ENCODE measurements at regions not wholly inside any gene's neighbourhood (a gene's known extent, or its start where the extent isn't known, plus 50 kb on each side); places are given as distances from the start of the nearest gene placed in this dataset.

- Histone ChIP-seq H3K9me3 (ENCODE audit: control extremely low read depth in 1 of 3, control insufficient read depth in 2 of 3, insufficient read depth in 1 of 3, low read length in 2 of 3) (no peaks in the 10 kb centered on the region), H3K4me2 (replicated peaks; ENCODE audit: low read depth, low read length, poor library complexity, severe bottlenecking) (no peak overlapping the region), H3K4me1 (ENCODE audit: control insufficient read depth in 2 of 2, insufficient read depth in 2 of 2, low read length in 2 of 2) (no peaks in the 10 kb centered on the region), H4K20me1 (ENCODE audit: control insufficient read depth, insufficient read depth, low read length, poor library complexity, severe bottlenecking) (no peaks in the 10 kb centered on the region), H3K4me3 (ENCODE audit: control extremely low read depth in 1 of 5, extremely low read depth in 1 of 5, insufficient read depth in 1 of 5, low read depth in 2 of 5, low read length in 4 of 5) (no peak overlapping the region), H2AFZ (ENCODE audit: insufficient read depth, low read depth, low read length, poor library complexity, severe bottlenecking) (no peak overlapping the region), H3K79me2 (ENCODE audit: control insufficient read depth, insufficient read depth, low read length) (no peaks in the 10 kb centered on the region), H3K9ac (ENCODE audit: low read length) (no peak overlapping the region), H3K36me3 (replicated peaks in 1 of 2; ENCODE audit: control extremely low read depth in 1 of 2, control insufficient read depth in 1 of 2, extremely low read depth in 1 of 2, insufficient read depth in 2 of 2, low read length in 1 of 2) (no peaks in the 10 kb centered on the region), H3K27ac (ENCODE audit: low read length in 2 of 2) (no peak overlapping the region), H3K27me3 (replicated peaks in 1 of 4; ENCODE audit: control extremely low read depth in 1 of 4, control insufficient read depth in 3 of 4, insufficient read depth in 4 of 4, low read length in 3 of 4) (no peaks in the 10 kb centered on the region)
- no peaks in the 10 kb centered on the region for H3K27me3 Mint-ChIP-seq
- no CpG with 5 or more reads among the region's 1 CpG for WGBS (ENCODE audit: insufficient coverage)
- ChIA-PET CTCF (no interaction called here), POLR2A (no interaction called here)
- DNase-seq: no peak
- no peak overlapping the region for H3K4me3 Mint-ChIP-seq
- no peak overlapping the region for H3K27ac Mint-ChIP-seq
- no peaks in the 10 kb centered on the region for H3K4me1 Mint-ChIP-seq
- intact Hi-C loops (cut with micrococcal nuclease): no loop called here
- TF ChIP-seq, protein P1, sequence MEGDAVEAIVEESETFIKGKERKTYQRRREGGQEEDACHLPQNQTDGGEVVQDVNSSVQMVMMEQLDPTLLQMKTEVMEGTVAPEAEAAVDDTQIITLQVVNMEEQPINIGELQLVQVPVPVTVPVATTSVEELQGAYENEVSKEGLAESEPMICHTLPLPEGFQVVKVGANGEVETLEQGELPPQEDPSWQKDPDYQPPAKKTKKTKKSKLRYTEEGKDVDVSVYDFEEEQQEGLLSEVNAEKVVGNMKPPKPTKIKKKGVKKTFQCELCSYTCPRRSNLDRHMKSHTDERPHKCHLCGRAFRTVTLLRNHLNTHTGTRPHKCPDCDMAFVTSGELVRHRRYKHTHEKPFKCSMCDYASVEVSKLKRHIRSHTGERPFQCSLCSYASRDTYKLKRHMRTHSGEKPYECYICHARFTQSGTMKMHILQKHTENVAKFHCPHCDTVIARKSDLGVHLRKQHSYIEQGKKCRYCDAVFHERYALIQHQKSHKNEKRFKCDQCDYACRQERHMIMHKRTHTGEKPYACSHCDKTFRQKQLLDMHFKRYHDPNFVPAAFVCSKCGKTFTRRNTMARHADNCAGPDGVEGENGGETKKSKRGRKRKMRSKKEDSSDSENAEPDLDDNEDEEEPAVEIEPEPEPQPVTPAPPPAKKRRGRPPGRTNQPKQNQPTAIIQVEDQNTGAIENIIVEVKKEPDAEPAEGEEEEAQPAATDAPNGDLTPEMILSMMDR (IDR thresholded peaks at IDR 0.05): no peak
- no peak for TF ChIP-seq EZH2 (IDR thresholded peaks at IDR 0.05; ENCODE audit: borderline replicate concordance, insufficient read depth, low read depth, low read length, poor library complexity, severe bottlenecking)
- H3K9me3 Mint-ChIP-seq (ENCODE audit: insufficient read depth): no peaks in the 10 kb centered on the region
- ATAC-seq (ENCODE audit: low read depth): no peak
Measured at GRCh38 chr2:223418604-223419199, 183.5 kb downstream of the SCG2 start.

GRCh38 chr2:223420048-223420447 lies 182.1 kb downstream of the SCG2 start:
- intact Hi-C loops (cut with micrococcal nuclease): no loop called here
- Histone ChIP-seq H3K9me3 (ENCODE audit: control extremely low read depth in 1 of 3, control insufficient read depth in 2 of 3, insufficient read depth in 1 of 3, low read length in 2 of 3) (no peaks in the 10 kb centered on the region), H3K4me2 (replicated peaks; ENCODE audit: low read depth, low read length, poor library complexity, severe bottlenecking) (no peak overlapping the region), H3K27ac (ENCODE audit: low read length in 2 of 2) (no peak overlapping the region), H3K27me3 (replicated peaks in 1 of 4; ENCODE audit: control extremely low read depth in 1 of 4, control insufficient read depth in 3 of 4, insufficient read depth in 4 of 4, low read length in 3 of 4) (no peaks in the 10 kb centered on the region), H3K9ac (ENCODE audit: low read length) (no peak overlapping the region), H2AFZ (ENCODE audit: insufficient read depth, low read depth, low read length, poor library complexity, severe bottlenecking) (no peak overlapping the region), H3K4me3 (ENCODE audit: control extremely low read depth in 1 of 5, extremely low read depth in 1 of 5, insufficient read depth in 1 of 5, low read depth in 2 of 5, low read length in 4 of 5) (no peak overlapping the region), H4K20me1 (ENCODE audit: control insufficient read depth, insufficient read depth, low read length, poor library complexity, severe bottlenecking) (no peaks in the 10 kb centered on the region), H3K4me1 (ENCODE audit: control insufficient read depth in 2 of 2, insufficient read depth in 2 of 2, low read length in 2 of 2) (no peaks in the 10 kb centered on the region), H3K79me2 (ENCODE audit: control insufficient read depth, insufficient read depth, low read length) (no peaks in the 10 kb centered on the region), H3K36me3 (replicated peaks in 1 of 2; ENCODE audit: control extremely low read depth in 1 of 2, control insufficient read depth in 1 of 2, extremely low read depth in 1 of 2, insufficient read depth in 2 of 2, low read length in 1 of 2) (no peaks in the 10 kb centered on the region)
- ChIA-PET CTCF (no interaction called here), POLR2A (no interaction called here)
- TF ChIP-seq, protein P1 (IDR thresholded peaks at IDR 0.05): no peak
- TF ChIP-seq EZH2 (IDR thresholded peaks at IDR 0.05; ENCODE audit: borderline replicate concordance, insufficient read depth, low read depth, low read length, poor library complexity, severe bottlenecking): no peak
- Mint-ChIP-seq H3K4me1 (no peaks in the 10 kb centered on the region), H3K27ac (no peak overlapping the region), H3K9me3 (ENCODE audit: insufficient read depth) (no peaks in the 10 kb centered on the region), H3K4me3 (no peak overlapping the region), H3K27me3 (no peaks in the 10 kb centered on the region)
- no peak for ATAC-seq (ENCODE audit: low read depth)
- no CpG with 5 or more reads among the region's 1 CpG for WGBS (ENCODE audit: insufficient coverage)
- no peak for DNase-seq

All from B cell (primary cell).